Astrocyte (in vitro differentiated cells and primary cell): ENCODE measurements at regions not wholly inside any gene's neighbourhood (a gene's known extent, or its start where the extent isn't known, plus 50 kb on each side); places are given as distances from the start of the nearest gene placed in this dataset.

ENCODE experiments used
- EZH2 ChIP-seq: IDR thresholded peaks from 2 replicates; pipeline ENCODE4 v1.6.1; 2012; ENCODE audit warnings: mild to moderate bottlenecking, low read length, inconsistent platforms; ENCODE audit not compliant: insufficient read depth
- TF ChIP-seq, protein P1 (sequence below): IDR thresholded peaks from 2 replicates; pipeline ENCODE4 v1.5.1; 2011; ENCODE audit warnings: low read depth, mild to moderate bottlenecking, inconsistent platforms, low read length, moderate library complexity; ENCODE audit not compliant: insufficient read depth

DNA sequence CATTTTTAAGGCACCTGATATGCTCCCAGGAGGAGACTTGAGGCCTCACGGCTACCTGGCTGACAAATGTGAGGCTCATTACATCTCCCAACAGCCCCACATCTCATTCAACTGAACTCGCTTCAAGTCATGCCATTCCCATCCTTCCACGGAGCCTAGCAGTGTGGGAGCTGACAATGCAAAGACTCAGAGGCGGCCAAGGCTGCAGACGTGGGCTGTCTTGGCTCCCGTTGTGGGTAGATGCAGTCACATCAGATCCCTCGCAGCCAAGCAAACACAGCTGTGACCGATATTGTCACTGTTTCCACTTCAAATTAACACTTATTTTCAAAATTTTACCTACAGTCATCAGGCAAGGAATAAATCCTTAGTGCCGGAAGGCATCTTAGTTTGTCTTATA, 64.0 kb upstream of the TRIB2 start:
- TF ChIP-seq, protein P1, sequence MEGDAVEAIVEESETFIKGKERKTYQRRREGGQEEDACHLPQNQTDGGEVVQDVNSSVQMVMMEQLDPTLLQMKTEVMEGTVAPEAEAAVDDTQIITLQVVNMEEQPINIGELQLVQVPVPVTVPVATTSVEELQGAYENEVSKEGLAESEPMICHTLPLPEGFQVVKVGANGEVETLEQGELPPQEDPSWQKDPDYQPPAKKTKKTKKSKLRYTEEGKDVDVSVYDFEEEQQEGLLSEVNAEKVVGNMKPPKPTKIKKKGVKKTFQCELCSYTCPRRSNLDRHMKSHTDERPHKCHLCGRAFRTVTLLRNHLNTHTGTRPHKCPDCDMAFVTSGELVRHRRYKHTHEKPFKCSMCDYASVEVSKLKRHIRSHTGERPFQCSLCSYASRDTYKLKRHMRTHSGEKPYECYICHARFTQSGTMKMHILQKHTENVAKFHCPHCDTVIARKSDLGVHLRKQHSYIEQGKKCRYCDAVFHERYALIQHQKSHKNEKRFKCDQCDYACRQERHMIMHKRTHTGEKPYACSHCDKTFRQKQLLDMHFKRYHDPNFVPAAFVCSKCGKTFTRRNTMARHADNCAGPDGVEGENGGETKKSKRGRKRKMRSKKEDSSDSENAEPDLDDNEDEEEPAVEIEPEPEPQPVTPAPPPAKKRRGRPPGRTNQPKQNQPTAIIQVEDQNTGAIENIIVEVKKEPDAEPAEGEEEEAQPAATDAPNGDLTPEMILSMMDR, result no peak
- TF ChIP-seq EZH2, result no peak
